K562 (cell line): ENCODE measurements at regions not wholly inside any gene's neighbourhood (a gene's known extent, or its start where the extent isn't known, plus 50 kb on each side); places are given as distances from the start of the nearest gene placed in this dataset.

Experiments used
- BCL6 ChIP-seq: fragments of 250-450 bp; sonication (Bioruptor Pico); IDR thresholded peaks from 2 replicates; pipeline ENCODE4 v1.4.0; 2020
- FOXK1 ChIP-seq: sonication (generic); formaldehyde crosslinking; IDR thresholded peaks from 2 replicates; pipeline ENCODE4 v1.8.0; 2022; ENCODE audit warnings: missing genetic modification reagents, mild to moderate bottlenecking, borderline replicate concordance
- HNRNPK ChIP-seq: fragments of 200-400 bp; formaldehyde crosslinking; IDR thresholded peaks from one replicate; pipeline ENCODE4 v1.6.1; 2018; ENCODE audit warnings: mild to moderate bottlenecking, low read depth, low read length; ENCODE audit not compliant: poor library complexity, severe bottlenecking
- JUND ChIP-seq, 2 experiments: IDR thresholded peaks; 2 replicates in 1 of 2; 3 replicates in 1 of 2; pipeline ENCODE4 v1.6.1; 2011; ENCODE audit warnings: borderline replicate concordance in 2 of 2, low read depth in 2 of 2, low read length in 2 of 2, improper control_type of control experiment in 1 of 2, missing biosample characterization in 1 of 2, missing genetic modification characterization in 1 of 2, missing genetic modification reagents in 1 of 2
- PCBP1 ChIP-seq: fragments of 200-400 bp; formaldehyde crosslinking; IDR thresholded peaks from 2 replicates; pipeline ENCODE4 v1.6.1; 2018; ENCODE audit warnings: mild to moderate bottlenecking, low read depth, low read length; ENCODE audit not compliant: poor library complexity, severe bottlenecking
- TF ChIP-seq, protein P1 (sequence below): sonication (generic); formaldehyde crosslinking; IDR thresholded peaks from 2 replicates; pipeline ENCODE4 v1.8.0; 2023; ENCODE audit warnings: mild to moderate bottlenecking, missing genetic modification reagents
- TF ChIP-seq, protein P2 (sequence below), 2 experiments: fragments of 450-650 bp in 1 of 2; sonication (generic) in 1 of 2; formaldehyde crosslinking in 1 of 2; IDR thresholded peaks; 2 replicates each; pipeline versions ENCODE4 v1.7.1 to v1.9.0; 2016 to 2022; ENCODE audit warnings: inconsistent platforms in 1 of 2, mild to moderate bottlenecking in 1 of 2, missing genetic modification reagents in 1 of 2
- TF ChIP-seq, protein P3 (sequence below), 3 experiments: fragments of 200-800 bp in 1 of 3; fragments of 250-450 bp in 1 of 3; fragments of 450-650 bp in 1 of 3; sonication (Bioruptor Pico) in 1 of 3; sonication (Bioruptor generic) in 1 of 3; formaldehyde crosslinking in 1 of 3; IDR thresholded peaks; 2 replicates each; pipeline versions ENCODE4 v1.6.1 to v1.8.0; 2016 to 2022; ENCODE audit warnings: mild to moderate bottlenecking in 2 of 3, missing genetic modification characterization in 2 of 3, missing compliant biosample characterization in 1 of 3, moderate library complexity in 1 of 3

DNA sequence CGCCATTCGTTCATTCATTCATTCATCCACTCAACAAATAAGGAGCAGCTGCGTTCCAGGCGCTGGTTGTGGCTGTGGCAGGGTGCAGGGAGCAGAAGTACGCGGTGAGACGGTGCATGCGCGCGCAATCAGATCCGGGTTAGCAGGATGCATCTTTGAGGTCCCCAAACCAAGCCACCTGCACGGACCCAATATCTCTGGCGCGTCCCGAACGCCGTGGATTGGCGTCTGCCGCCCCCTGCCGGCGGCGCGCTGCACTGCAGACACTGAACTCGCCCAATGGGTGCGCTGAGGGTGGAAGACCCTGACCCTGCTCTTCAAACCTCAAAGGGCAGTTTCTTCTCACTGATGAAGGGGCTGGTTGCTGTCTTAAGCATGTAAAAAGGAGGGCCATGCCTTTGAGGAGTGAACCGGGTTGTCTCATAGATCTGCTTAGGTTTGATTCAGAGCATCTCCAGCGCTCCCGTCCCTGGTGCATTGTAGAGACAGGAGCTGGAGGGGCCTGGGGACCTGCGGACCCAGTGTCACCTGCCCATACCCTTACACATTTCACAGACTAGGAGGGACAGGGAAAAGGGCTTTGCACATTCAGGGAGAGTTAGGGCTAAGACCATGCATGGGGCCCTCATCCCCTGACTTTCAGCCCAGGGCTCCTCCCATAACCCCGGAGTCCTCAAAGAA is 102.5 kb downstream of the RAMP3 start (continued):
- TF ChIP-seq, protein P1, sequence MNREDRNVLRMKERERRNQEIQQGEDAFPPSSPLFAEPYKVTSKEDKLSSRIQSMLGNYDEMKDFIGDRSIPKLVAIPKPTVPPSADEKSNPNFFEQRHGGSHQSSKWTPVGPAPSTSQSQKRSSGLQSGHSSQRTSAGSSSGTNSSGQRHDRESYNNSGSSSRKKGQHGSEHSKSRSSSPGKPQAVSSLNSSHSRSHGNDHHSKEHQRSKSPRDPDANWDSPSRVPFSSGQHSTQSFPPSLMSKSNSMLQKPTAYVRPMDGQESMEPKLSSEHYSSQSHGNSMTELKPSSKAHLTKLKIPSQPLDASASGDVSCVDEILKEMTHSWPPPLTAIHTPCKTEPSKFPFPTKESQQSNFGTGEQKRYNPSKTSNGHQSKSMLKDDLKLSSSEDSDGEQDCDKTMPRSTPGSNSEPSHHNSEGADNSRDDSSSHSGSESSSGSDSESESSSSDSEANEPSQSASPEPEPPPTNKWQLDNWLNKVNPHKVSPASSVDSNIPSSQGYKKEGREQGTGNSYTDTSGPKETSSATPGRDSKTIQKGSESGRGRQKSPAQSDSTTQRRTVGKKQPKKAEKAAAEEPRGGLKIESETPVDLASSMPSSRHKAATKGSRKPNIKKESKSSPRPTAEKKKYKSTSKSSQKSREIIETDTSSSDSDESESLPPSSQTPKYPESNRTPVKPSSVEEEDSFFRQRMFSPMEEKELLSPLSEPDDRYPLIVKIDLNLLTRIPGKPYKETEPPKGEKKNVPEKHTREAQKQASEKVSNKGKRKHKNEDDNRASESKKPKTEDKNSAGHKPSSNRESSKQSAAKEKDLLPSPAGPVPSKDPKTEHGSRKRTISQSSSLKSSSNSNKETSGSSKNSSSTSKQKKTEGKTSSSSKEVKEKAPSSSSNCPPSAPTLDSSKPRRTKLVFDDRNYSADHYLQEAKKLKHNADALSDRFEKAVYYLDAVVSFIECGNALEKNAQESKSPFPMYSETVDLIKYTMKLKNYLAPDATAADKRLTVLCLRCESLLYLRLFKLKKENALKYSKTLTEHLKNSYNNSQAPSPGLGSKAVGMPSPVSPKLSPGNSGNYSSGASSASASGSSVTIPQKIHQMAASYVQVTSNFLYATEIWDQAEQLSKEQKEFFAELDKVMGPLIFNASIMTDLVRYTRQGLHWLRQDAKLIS (CRISPR knock-in tag), result no peak
- TF ChIP-seq, protein P2, sequence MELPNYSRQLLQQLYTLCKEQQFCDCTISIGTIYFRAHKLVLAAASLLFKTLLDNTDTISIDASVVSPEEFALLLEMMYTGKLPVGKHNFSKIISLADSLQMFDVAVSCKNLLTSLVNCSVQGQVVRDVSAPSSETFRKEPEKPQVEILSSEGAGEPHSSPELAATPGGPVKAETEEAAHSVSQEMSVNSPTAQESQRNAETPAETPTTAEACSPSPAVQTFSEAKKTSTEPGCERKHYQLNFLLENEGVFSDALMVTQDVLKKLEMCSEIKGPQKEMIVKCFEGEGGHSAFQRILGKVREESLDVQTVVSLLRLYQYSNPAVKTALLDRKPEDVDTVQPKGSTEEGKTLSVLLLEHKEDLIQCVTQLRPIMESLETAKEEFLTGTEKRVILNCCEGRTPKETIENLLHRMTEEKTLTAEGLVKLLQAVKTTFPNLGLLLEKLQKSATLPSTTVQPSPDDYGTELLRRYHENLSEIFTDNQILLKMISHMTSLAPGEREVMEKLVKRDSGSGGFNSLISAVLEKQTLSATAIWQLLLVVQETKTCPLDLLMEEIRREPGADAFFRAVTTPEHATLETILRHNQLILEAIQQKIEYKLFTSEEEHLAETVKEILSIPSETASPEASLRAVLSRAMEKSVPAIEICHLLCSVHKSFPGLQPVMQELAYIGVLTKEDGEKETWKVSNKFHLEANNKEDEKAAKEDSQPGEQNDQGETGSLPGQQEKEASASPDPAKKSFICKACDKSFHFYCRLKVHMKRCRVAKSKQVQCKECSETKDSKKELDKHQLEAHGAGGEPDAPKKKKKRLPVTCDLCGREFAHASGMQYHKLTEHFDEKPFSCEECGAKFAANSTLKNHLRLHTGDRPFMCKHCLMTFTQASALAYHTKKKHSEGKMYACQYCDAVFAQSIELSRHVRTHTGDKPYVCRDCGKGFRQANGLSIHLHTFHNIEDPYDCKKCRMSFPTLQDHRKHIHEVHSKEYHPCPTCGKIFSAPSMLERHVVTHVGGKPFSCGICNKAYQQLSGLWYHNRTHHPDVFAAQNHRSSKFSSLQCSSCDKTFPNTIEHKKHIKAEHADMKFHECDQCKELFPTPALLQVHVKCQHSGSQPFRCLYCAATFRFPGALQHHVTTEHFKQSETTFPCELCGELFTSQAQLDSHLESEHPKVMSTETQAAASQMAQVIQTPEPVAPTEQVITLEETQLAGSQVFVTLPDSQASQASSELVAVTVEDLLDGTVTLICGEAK (IDR thresholded peaks at IDR 0.05), result no peak
- TF ChIP-seq, protein P2 (CRISPR knock-in tag; IDR thresholded peaks at IDR 0.05), result no peak
- no peak for TF ChIP-seq JUND (IDR thresholded peaks at IDR 0.05; ENCODE audit: borderline replicate concordance, low read depth, low read length)
- no peak for TF ChIP-seq JUND (tag; IDR thresholded peaks at IDR 0.05; ENCODE audit: borderline replicate concordance, low read depth, low read length)
- no peak for TF ChIP-seq FOXK1
- no peak for TF ChIP-seq PCBP1
- no peak for TF ChIP-seq HNRNPK
- TF ChIP-seq, protein P3, sequence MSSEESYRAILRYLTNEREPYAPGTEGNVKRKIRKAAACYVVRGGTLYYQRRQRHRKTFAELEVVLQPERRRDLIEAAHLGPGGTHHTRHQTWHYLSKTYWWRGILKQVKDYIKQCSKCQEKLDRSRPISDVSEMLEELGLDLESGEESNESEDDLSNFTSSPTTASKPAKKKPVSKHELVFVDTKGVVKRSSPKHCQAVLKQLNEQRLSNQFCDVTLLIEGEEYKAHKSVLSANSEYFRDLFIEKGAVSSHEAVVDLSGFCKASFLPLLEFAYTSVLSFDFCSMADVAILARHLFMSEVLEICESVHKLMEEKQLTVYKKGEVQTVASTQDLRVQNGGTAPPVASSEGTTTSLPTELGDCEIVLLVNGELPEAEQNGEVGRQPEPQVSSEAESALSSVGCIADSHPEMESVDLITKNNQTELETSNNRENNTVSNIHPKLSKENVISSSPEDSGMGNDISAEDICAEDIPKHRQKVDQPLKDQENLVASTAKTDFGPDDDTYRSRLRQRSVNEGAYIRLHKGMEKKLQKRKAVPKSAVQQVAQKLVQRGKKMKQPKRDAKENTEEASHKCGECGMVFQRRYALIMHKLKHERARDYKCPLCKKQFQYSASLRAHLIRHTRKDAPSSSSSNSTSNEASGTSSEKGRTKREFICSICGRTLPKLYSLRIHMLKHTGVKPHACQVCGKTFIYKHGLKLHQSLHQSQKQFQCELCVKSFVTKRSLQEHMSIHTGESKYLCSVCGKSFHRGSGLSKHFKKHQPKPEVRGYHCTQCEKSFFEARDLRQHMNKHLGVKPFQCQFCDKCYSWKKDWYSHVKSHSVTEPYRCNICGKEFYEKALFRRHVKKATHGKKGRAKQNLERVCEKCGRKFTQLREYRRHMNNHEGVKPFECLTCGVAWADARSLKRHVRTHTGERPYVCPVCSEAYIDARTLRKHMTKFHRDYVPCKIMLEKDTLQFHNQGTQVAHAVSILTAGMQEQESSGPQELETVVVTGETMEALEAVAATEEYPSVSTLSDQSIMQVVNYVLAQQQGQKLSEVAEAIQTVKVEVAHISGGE (CRISPR knock-in tag; IDR thresholded peaks at IDR 0.05), result no peak
- no peak for TF ChIP-seq BCL6 (CRISPR knock-in tag)
